Mammary epithelial cell (primary cell): ENCODE measurements at regions not wholly inside any gene's neighbourhood (a gene's known extent, or its start where the extent isn't known, plus 50 kb on each side); places are given as distances from the start of the nearest gene placed in this dataset.

Source experiments
- CTCF ChIP-seq, 2 donors: IDR thresholded peaks in 1 of 2; conservative IDR thresholded peaks in 1 of 2; 2 replicates each; pipeline ENCODE4 v1.5.1; 2011 to 2012; ENCODE audit warnings: inconsistent platforms in 2 of 2, low read length in 2 of 2, mild to moderate bottlenecking in 2 of 2, control low read depth in 1 of 2, low read depth in 1 of 2; ENCODE audit not compliant: insufficient read depth in 1 of 2; ENCODE audit errors: extremely low read depth in 1 of 2
- EZH2 ChIP-seq: IDR thresholded peaks from 2 replicates; pipeline ENCODE4 v1.6.1; 2012; ENCODE audit warnings: low read length, inconsistent platforms, borderline replicate concordance

- TF ChIP-seq CTCF (conservative IDR thresholded peaks at IDR 0.05 in 1 of 2, IDR thresholded peaks at IDR 0.05 in 1 of 2; ENCODE audit: extremely low read depth in 1 of 2, insufficient read depth in 1 of 2, low read depth in 1 of 2, low read length in 2 of 2) (no peak), EZH2 (no peak)
Measured at GRCh38 chr22:48101704-48102103, 1339.3 kb downstream of the TBC1D22A start.
